Stomach (tissue), 8 donors: ENCODE measurements at regions not wholly inside any gene's neighbourhood (a gene's known extent, or its start where the extent isn't known, plus 50 kb on each side); places are given as distances from the start of the nearest gene placed in this dataset.

Experiments used
- DNase-seq, 2 donors: peaks; one replicate each; pipeline versions ENCODE4 v3.0.0 to v3.0.0-alpha.2; 2013 to 2019
- H3K27ac ChIP-seq, 5 donors: fragments of 200-600 bp in 4 of 5; sonication (generic) in 4 of 5; one replicate each; pipeline ENCODE4 v1.5.1; 2013 to 2019; ENCODE audit warnings: mild to moderate bottlenecking in 1 of 5, moderate library complexity in 1 of 5
- H3K27me3 ChIP-seq, 3 donors: fragments of 200-600 bp; sonication (generic); one replicate each; pipeline ENCODE4 v1.5.1; 2017 to 2019; ENCODE audit warnings: mixed run types in 1 of 3
- H3K36me3 ChIP-seq, 4 donors: fragments of 200-600 bp; sonication (generic); 1 replicate in 3 of 4; 2 replicates in 1 of 4; pipeline ENCODE4 v1.5.1; 2016 to 2019
- H3K4me1 ChIP-seq, 4 donors: fragments of 200-600 bp; sonication (generic); one replicate each; pipeline ENCODE4 v1.5.1; 2016 to 2019
- H3K4me3 ChIP-seq, 4 donors: fragments of 200-600 bp; sonication (generic) in 3 of 4; one replicate each; pipeline ENCODE4 v1.5.1; 2016 to 2019; ENCODE audit warnings: mild to moderate bottlenecking in 1 of 4
- H3K9me3 ChIP-seq, 4 donors: fragments of 200-600 bp; sonication (generic); one replicate each; pipeline ENCODE4 v1.5.1; 2016 to 2019
- CTCF ChIP-seq, 7 experiments: fragments of 450-650 bp in 4 of 7; fragments of 200-600 bp in 3 of 7; sonication (generic) in 3 of 7; IDR thresholded peaks; one replicate each; pipeline ENCODE4 v1.5.1; 2016 to 2019; ENCODE audit warnings: antibody characterized with exemption in 7 of 7, control low read depth in 2 of 7, mild to moderate bottlenecking in 1 of 7
- EP300 ChIP-seq: sonication (generic); formaldehyde crosslinking; IDR thresholded peaks from one replicate; pipeline ENCODE4 v1.6.1; 2017; ENCODE audit warnings: antibody characterized with exemption
- POLR2A ChIP-seq, 4 donors: fragments of 450-650 bp; IDR thresholded peaks; one replicate each; pipeline ENCODE4 v1.6.1; 2016; ENCODE audit warnings: antibody characterized with exemption in 4 of 4, control low read depth in 2 of 4, mild to moderate bottlenecking in 1 of 4, moderate library complexity in 1 of 4
- POLR2AphosphoS5 ChIP-seq, 3 donors: sonication (generic); formaldehyde crosslinking; IDR thresholded peaks; one replicate each; pipeline ENCODE4 v1.6.1; 2016; ENCODE audit warnings: antibody characterized with exemption in 3 of 3
- WGBS, 5 donors: extraction: QIAGEN DNeasy Blood & Tissue Kit in 3 of 5; methylation state at CpG; one replicate each; pipeline versions ENCODE4 v1.1.5 to v1.1.7; 2013 to 2018; 5-methylcytosine and 5-hydroxymethylcytosine counted together
- intact Hi-C: fragments of 100-400 bp; cut with DNase I; formaldehyde crosslinking; loops from one replicate; pipeline ENCODE4 v1.15.1; 2023; ENCODE audit warnings: low total_unique reads
- donor health status: healthy with polysubstance abuse.
- donor health status: Bipolar disorder and iron deficiency.
- donor health status: healthy.

- WGBS, 5 donors: 60 to 92% (median 85%) methylated on average over 1 to 6 of the region's 6 CpGs
- DNase-seq: no peak
Observed at GRCh38 chr2:128505150-128505490, 186.5 kb upstream of the HS6ST1 start.

GRCh38 chr2:128505575-128506526, 187.2 kb upstream of the HS6ST1 start:
- no peaks in the 10 kb centered on the region for H3K27me3 ChIP-seq
- H3K27ac ChIP-seq: no peak overlapping the region
- no peaks in the 10 kb centered on the region for H3K36me3 ChIP-seq
- DNase-seq: no peak
- no peaks in the 10 kb centered on the region for H3K9me3 ChIP-seq
- WGBS, 5 donors: 79 to 87% (median 85%) methylated on average over 2 to 4 of the region's 4 CpGs
- no peaks in the 10 kb centered on the region for H3K4me1 ChIP-seq
- H3K4me3 ChIP-seq: no peak overlapping the region
- intact Hi-C loops: no loop called here
- TF ChIP-seq EP300: no peak
- no peak for TF ChIP-seq POLR2AphosphoS5 (IDR thresholded peaks at IDR 0.05)
- no peak for TF ChIP-seq POLR2A (IDR thresholded peaks at IDR 0.05)
- TF ChIP-seq CTCF (IDR thresholded peaks at IDR 0.05): no peak

More at GRCh38 chr2:128505150-128505490, 186.5 kb upstream of the HS6ST1 start:
- Histone ChIP-seq H3K4me1 (no peaks in the 10 kb centered on the region), H3K36me3 (no peaks in the 10 kb centered on the region), H3K27me3 (no peaks in the 10 kb centered on the region), H3K27ac (no peak overlapping the region), H3K4me3 (no peak overlapping the region), H3K9me3 (no peaks in the 10 kb centered on the region)
- intact Hi-C loops: no loop called here
- TF ChIP-seq EP300: no peak
- no peak for TF ChIP-seq POLR2A (IDR thresholded peaks at IDR 0.05)
- no peak for TF ChIP-seq CTCF (IDR thresholded peaks at IDR 0.05)
- no peak for TF ChIP-seq POLR2AphosphoS5 (IDR thresholded peaks at IDR 0.05)

- TF ChIP-seq POLR2AphosphoS5 (IDR thresholded peaks at IDR 0.05): no peak
- no peak for TF ChIP-seq POLR2A (IDR thresholded peaks at IDR 0.05)
- TF ChIP-seq CTCF (IDR thresholded peaks at IDR 0.05): no peak
- TF ChIP-seq EP300: no peak
- intact Hi-C loops: no loop called here
- Histone ChIP-seq H3K27ac (no peak overlapping the region), H3K4me1 (no peaks in the 10 kb centered on the region), H3K4me3 (no peak overlapping the region), H3K9me3 (no peaks in the 10 kb centered on the region), H3K27me3 (no peaks in the 10 kb centered on the region), H3K36me3 (no peaks in the 10 kb centered on the region)
- 81 to 89% (median 86%) methylated on average over 2 of the region's 2 CpGs for whole genome bisulfite sequencing, 5 donors
- DNase-seq: no peak
Observed at GRCh38 chr2:128506534-128506933, 187.9 kb upstream of the HS6ST1 start.

- TF ChIP-seq CTCF (IDR thresholded peaks at IDR 0.05) (no peak), POLR2A (IDR thresholded peaks at IDR 0.05) (no peak)
Observed at GRCh38 chr2:128510701-128511397, 192.2 kb upstream of the HS6ST1 start.

More at GRCh38 chr2:128510701-128511397, 192.2 kb upstream of the HS6ST1 start:
- intact Hi-C loops: no loop called here
- 64 to 82% (median 76%) methylated on average over 4 of the region's 4 CpGs for WGBS, 5 donors
- H3K4me1 ChIP-seq: no peaks in the 10 kb centered on the region
- H3K27me3 ChIP-seq: no peaks in the 10 kb centered on the region
- no peaks in the 10 kb centered on the region for H3K9me3 ChIP-seq
- H3K36me3 ChIP-seq: no peaks in the 10 kb centered on the region
- no peak for DNase-seq
- no peak overlapping the region for H3K27ac ChIP-seq
- H3K4me3 ChIP-seq: no peak overlapping the region
